ENCODE measurements at regions not wholly inside any gene's neighbourhood (a gene's known extent, or its start where the extent isn't known, plus 50 kb on each side); places are given as distances from the start of the nearest gene placed in this dataset.

GRCh38 chr20:60253471-60253870 lies 295.2 kb downstream of the CDH26 start:
- Mint-ChIP-seq H3K4me1 (no peaks in the 10 kb centered on the region), H3K4me3 (no peak overlapping the region), H3K36me3 (ENCODE audit: low read depth) (no peaks in the 10 kb centered on the region), H3K27ac (no peak overlapping the region), H3K9me3 (no peaks in the 10 kb centered on the region), H3K27me3 (no peaks in the 10 kb centered on the region)
- ChIA-PET POLR2A (no interaction called here), CTCF (no interaction called here)
- DNase-seq = no peak
- no peak for ATAC-seq (ENCODE audit: low read depth)
- TF ChIP-seq CTCF (IDR thresholded peaks at IDR 0.05) = no peak
- intact Hi-C loops (cut with micrococcal nuclease) = no loop called here

GRCh38 chr20:60254901-60255411 lies 296.7 kb downstream of the CDH26 start:
- Mint-ChIP-seq H3K4me3 (no peak overlapping the region), H3K27ac (no peak overlapping the region), H3K4me1 (no peaks in the 10 kb centered on the region), H3K27me3 (no peaks in the 10 kb centered on the region), H3K36me3 (ENCODE audit: low read depth) (no peaks in the 10 kb centered on the region), H3K9me3 (no peaks in the 10 kb centered on the region)
- intact Hi-C loops (cut with micrococcal nuclease) = no loop called here
- ChIA-PET CTCF (no interaction called here), POLR2A (no interaction called here)
- ATAC-seq (ENCODE audit: low read depth) (no peak), DNase-seq (no peak)
- no peak for TF ChIP-seq CTCF (IDR thresholded peaks at IDR 0.05)

GRCh38 chr20:60255415-60255814 lies 297.2 kb downstream of the CDH26 start:
- Mint-ChIP-seq H3K4me1 (no peaks in the 10 kb centered on the region), H3K4me3 (no peak overlapping the region), H3K27me3 (no peaks in the 10 kb centered on the region), H3K27ac (no peak overlapping the region), H3K9me3 (no peaks in the 10 kb centered on the region), H3K36me3 (ENCODE audit: low read depth) (no peaks in the 10 kb centered on the region)
- CTCF ChIA-PET = no interaction called here
- POLR2A ChIA-PET = no interaction called here
- no peak for ATAC-seq (ENCODE audit: low read depth)
- no peak for DNase-seq
- intact Hi-C loops (cut with micrococcal nuclease) = no loop called here
- no peak for TF ChIP-seq CTCF (IDR thresholded peaks at IDR 0.05)

GRCh38 chr20:60255866-60256265 lies 297.6 kb downstream of the CDH26 start:
- no peak for DNase-seq
- H3K4me1 Mint-ChIP-seq = no peaks in the 10 kb centered on the region
- POLR2A ChIA-PET = no interaction called here
- H3K36me3 Mint-ChIP-seq (ENCODE audit: low read depth) = no peaks in the 10 kb centered on the region
- no peak for TF ChIP-seq CTCF (IDR thresholded peaks at IDR 0.05)
- H3K27ac Mint-ChIP-seq = no peak overlapping the region
- intact Hi-C loops (cut with micrococcal nuclease) = no loop called here
- no peak overlapping the region for H3K4me3 Mint-ChIP-seq
- no peak for ATAC-seq (ENCODE audit: low read depth)
- no peaks in the 10 kb centered on the region for H3K9me3 Mint-ChIP-seq
- CTCF ChIA-PET = no interaction called here
- no peaks in the 10 kb centered on the region for H3K27me3 Mint-ChIP-seq

- DNase-seq (no peak), ATAC-seq (ENCODE audit: low read depth) (no peak)
- Mint-ChIP-seq H3K4me1 (no peaks in the 10 kb centered on the region), H3K4me3 (no peak overlapping the region), H3K27me3 (no peaks in the 10 kb centered on the region), H3K9me3 (no peaks in the 10 kb centered on the region), H3K36me3 (ENCODE audit: low read depth) (no peaks in the 10 kb centered on the region), H3K27ac (no peak overlapping the region)
- no peak for TF ChIP-seq CTCF (IDR thresholded peaks at IDR 0.05)
- POLR2A ChIA-PET = no interaction called here
- intact Hi-C loops (cut with micrococcal nuclease) = no loop called here
- CTCF ChIA-PET = no interaction called here
Measured at GRCh38 chr20:60256811-60257210, 298.6 kb downstream of the CDH26 start.

All from activated B cell treated with CpG ODN at 0.5 μM for 24 hours (primary cell).